GM12878 (cell line): ENCODE measurements at regions not wholly inside any gene's neighbourhood (a gene's known extent, or its start where the extent isn't known, plus 50 kb on each side); places are given as distances from the start of the nearest gene placed in this dataset.

Experiments used
- ATAC-seq: fragments of 200-7000 bp; cut with Tn5 transposase; 3 replicates; pipeline ENCODE4 v1.9.1; 2020; ENCODE audit warnings: mild to moderate bottlenecking, moderate library complexity
- BruUV-seq: library from RNA; stranded (reverse); fragments of 400-500 nt; replicated peaks from 2 replicates; lab custom pipeline; 2021; lab: Mats Ljungman, UMichigan
- CTCF ChIA-PET: fragments of 300-600 bp; sonication (Branson Sonifier 250); formaldehyde crosslinking; extraction: SDS; loops from one replicate; lab custom pipeline; 2021; ENCODE audit warnings: inconsistent platforms; lab: Yijun Ruan, JAX
- POLR2A ChIA-PET: fragments of 350-600 bp; formaldehyde crosslinking; extraction: SDS; loops from one replicate; lab custom pipeline; 2021; ENCODE audit warnings: inconsistent platforms; lab: Charles Lee
- RAD21 ChIA-PET: fragments of 300-600 bp; sonication (Branson Sonifier 250); formaldehyde crosslinking; loops from one replicate; lab custom pipeline; 2023; ENCODE audit warnings: antibody characterized with exemption; ENCODE audit not compliant: unreplicated experiment; lab: Charles Lee
- SMC1A ChIA-PET: fragments of 300-600 bp; sonication (Branson Sonifier 250); formaldehyde crosslinking; loops from one replicate; lab custom pipeline; 2023; ENCODE audit not compliant: unreplicated experiment, uncharacterized antibody; lab: Charles Lee
- DNase-seq: peaks from one replicate; pipeline ENCODE4 v3.0.0-alpha.2; 2011; ENCODE audit warnings: low read depth, low spot score
- FAIRE-seq: peaks from 3 replicates; lab custom pipeline; 2011; peaks lifted over from hg19 to GRCh38; lab: Jason Lieb, UNC
- H2AFZ ChIP-seq: 2 replicates; pipeline ENCODE4 v1.6.0; 2011; ENCODE audit warnings: low read depth, low read length, control low read depth; ENCODE audit not compliant: control insufficient read depth
- H3K27ac ChIP-seq: 2 replicates; pipeline ENCODE4 v1.5.1; 2011; ENCODE audit warnings: control low read depth; ENCODE audit not compliant: control insufficient read depth, insufficient read depth
- H3K27me3 ChIP-seq, 2 experiments: replicated peaks in 1 of 2; 2 replicates each; pipeline versions ENCODE4 v1.6.0 to v1.6.1; 2011; ENCODE audit warnings: low read length in 1 of 2; ENCODE audit not compliant: control insufficient read depth in 2 of 2, insufficient read depth in 2 of 2
- H3K36me3 ChIP-seq, 2 experiments: 2 replicates each; pipeline ENCODE4 v1.5.1; 2011; ENCODE audit warnings: low read length in 1 of 2; ENCODE audit not compliant: control insufficient read depth in 2 of 2, insufficient read depth in 2 of 2
- H3K4me1 ChIP-seq: 2 replicates; pipeline ENCODE4 v1.6.1; 2011; ENCODE audit warnings: mild to moderate bottlenecking, low read length, moderate library complexity, mixed read lengths; ENCODE audit not compliant: control insufficient read depth, insufficient read depth
- H3K4me2 ChIP-seq: 2 replicates; pipeline ENCODE4 v1.6.0; 2011; ENCODE audit warnings: control low read depth; ENCODE audit not compliant: control insufficient read depth, insufficient read depth
- H3K4me3 ChIP-seq: fragments of 200-600 bp; sonication (generic); 2 replicates; pipeline ENCODE4 v1.5.1; 2016
- H3K79me2 ChIP-seq: 2 replicates; pipeline ENCODE4 v1.6.0; 2011; ENCODE audit warnings: low read length; ENCODE audit not compliant: control insufficient read depth, insufficient read depth
- H3K9ac ChIP-seq: 2 replicates; pipeline ENCODE4 v1.8.0; 2011; ENCODE audit warnings: low read length, control low read depth, mixed read lengths; ENCODE audit not compliant: control insufficient read depth, insufficient read depth
- H3K9me3 ChIP-seq: replicated peaks from 3 replicates; pipeline ENCODE4 v1.5.1; 2011; ENCODE audit warnings: mild to moderate bottlenecking, low read length; ENCODE audit not compliant: control insufficient read depth, insufficient read depth
- H4K20me1 ChIP-seq: 2 replicates; pipeline ENCODE4 v1.6.0; 2011; ENCODE audit not compliant: control insufficient read depth, insufficient read depth
- CUX1 ChIP-seq: IDR thresholded peaks from 2 replicates; pipeline ENCODE4 v1.6.1; 2012; ENCODE audit warnings: improper control_type of control experiment, low read depth, low read length; ENCODE audit not compliant: insufficient replicate concordance
- ZBTB11 ChIP-seq: fragments of 450-650 bp; formaldehyde crosslinking; IDR thresholded peaks from 2 replicates; pipeline ENCODE4 v1.5.0; 2022; ENCODE audit warnings: mild to moderate bottlenecking, missing genetic modification characterization
- ZBTB4 ChIP-seq: fragments of 450-650 bp; formaldehyde crosslinking; IDR thresholded peaks from 2 replicates; pipeline ENCODE4 v1.4.0; 2022; ENCODE audit warnings: mild to moderate bottlenecking, moderate library complexity
- in situ Hi-C: fragments of 300-500 bp; cut with MboI; formaldehyde crosslinking; loops from 9 replicates; pipeline ENCODE4 v1.14.3; 2018; ENCODE audit warnings: mixed read lengths
- intact Hi-C: fragments of 100-400 bp; cut with micrococcal nuclease; formaldehyde crosslinking; loops from one replicate; pipeline ENCODE4 v1.14.2; 2022; ENCODE audit not compliant: unreplicated experiment
- TF ChIP-seq, protein P1 (sequence below): IDR thresholded peaks from 2 replicates; pipeline ENCODE4 v1.6.1; 2012; ENCODE audit warnings: low read length, inconsistent platforms

- no peak for TF ChIP-seq ZBTB11 (CRISPR knock-in tag)
- TF ChIP-seq, all 136 proteins: peak for 0
Measured at GRCh38 chr1:221845650-221846371, 103.9 kb upstream of the DUSP10 start (continued).

DNA sequence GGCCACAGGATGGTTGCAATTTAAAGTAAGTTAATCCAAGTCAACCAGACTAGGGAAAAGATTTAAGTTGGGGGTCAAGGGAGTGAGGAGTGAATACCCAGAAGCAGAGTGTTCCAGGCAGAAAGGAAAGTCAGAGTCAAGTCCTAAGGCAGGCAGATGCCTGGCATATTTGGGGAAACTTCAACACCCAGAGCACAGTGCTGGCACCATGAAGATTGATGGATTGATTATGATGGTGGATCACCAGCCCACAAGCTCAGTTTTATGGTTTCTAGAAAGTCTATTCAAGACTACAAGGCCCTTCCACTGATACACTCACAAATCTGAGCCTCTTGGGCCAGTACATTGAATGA is 100.1 kb upstream of the DUSP10 start:
- ChIA-PET SMC1A (interaction anchor here (1.6 to 3.4 kb wide), 4 partner anchors 14 to 206 kb away, joined by 6 to 14 read pairs (median 9); no protein-coding TSS in a partner anchor), RAD21 (interaction anchor here (0.9 to 4.7 kb wide), 7 partner anchors 11 to 207 kb away, joined by 3 to 29 read pairs (median 3); partner anchors contain the start of gene DUSP10), CTCF (no interaction called here), POLR2A (interaction anchor here (0.5 kb wide), 1 partner anchor 15 kb away, joined by 6 read pairs; no protein-coding TSS in a partner anchor)
- no peak for ATAC-seq
- Histone ChIP-seq H4K20me1 (no peaks in the 10 kb centered on the region), H3K9me3 (no peaks in the 10 kb centered on the region; the same call in 2 of the 3 replicates), H3K4me3 (no peak overlapping the region), H3K4me2 (no peak overlapping the region), H3K79me2 (no peaks in the 10 kb centered on the region), H3K27ac (no peak overlapping the region), H2AFZ (no peak overlapping the region), H3K36me3 (no peaks in the 10 kb centered on the region), H3K27me3 (no peaks in the 10 kb centered on the region), H3K4me1 (peaks cover 36% of the 10 kb centered on the region), H3K9ac (no peak overlapping the region)
- intact Hi-C loops (loop anchor here (2.0 to 5.0 kb wide), 2 partner anchors 41 to 165 kb away; no protein-coding TSS in a partner anchor), in situ Hi-C loops (no loop called here)
- no peak for FAIRE-seq
- BruUV-seq, result no TSS peak
- no peak for DNase-seq
- TF ChIP-seq, protein P1, sequence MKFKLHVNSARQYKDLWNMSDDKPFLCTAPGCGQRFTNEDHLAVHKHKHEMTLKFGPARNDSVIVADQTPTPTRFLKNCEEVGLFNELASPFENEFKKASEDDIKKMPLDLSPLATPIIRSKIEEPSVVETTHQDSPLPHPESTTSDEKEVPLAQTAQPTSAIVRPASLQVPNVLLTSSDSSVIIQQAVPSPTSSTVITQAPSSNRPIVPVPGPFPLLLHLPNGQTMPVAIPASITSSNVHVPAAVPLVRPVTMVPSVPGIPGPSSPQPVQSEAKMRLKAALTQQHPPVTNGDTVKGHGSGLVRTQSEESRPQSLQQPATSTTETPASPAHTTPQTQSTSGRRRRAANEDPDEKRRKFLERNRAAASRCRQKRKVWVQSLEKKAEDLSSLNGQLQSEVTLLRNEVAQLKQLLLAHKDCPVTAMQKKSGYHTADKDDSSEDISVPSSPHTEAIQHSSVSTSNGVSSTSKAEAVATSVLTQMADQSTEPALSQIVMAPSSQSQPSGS, result no peak
- TF ChIP-seq ZBTB4 (CRISPR knock-in tag) (no peak), CUX1 (no peak)
